ENCODE measurements at regions not wholly inside any gene's neighbourhood (a gene's known extent, or its start where the extent isn't known, plus 50 kb on each side); places are given as distances from the start of the nearest gene placed in this dataset.

DNA sequence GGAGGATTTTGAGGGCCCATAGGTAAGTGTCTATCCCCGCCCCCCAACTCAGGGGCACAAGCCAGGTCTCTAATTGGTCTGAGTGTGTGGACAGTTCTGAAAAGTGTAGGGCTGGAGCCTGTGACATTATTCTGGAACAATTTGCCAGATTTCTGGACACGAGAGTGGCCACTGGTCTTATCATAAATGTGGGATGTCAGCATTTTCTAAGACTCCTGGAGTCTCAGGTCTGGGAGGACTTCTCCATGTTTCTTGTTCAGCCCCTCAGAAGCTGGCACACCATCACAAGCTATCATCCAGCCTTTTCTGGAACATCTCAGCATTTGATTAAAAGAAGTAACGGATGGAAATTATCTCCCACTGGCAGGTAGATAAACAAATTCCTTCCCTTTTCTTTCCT is 141.4 kb downstream of the SEC61B start:
- TF ChIP-seq, protein P1, sequence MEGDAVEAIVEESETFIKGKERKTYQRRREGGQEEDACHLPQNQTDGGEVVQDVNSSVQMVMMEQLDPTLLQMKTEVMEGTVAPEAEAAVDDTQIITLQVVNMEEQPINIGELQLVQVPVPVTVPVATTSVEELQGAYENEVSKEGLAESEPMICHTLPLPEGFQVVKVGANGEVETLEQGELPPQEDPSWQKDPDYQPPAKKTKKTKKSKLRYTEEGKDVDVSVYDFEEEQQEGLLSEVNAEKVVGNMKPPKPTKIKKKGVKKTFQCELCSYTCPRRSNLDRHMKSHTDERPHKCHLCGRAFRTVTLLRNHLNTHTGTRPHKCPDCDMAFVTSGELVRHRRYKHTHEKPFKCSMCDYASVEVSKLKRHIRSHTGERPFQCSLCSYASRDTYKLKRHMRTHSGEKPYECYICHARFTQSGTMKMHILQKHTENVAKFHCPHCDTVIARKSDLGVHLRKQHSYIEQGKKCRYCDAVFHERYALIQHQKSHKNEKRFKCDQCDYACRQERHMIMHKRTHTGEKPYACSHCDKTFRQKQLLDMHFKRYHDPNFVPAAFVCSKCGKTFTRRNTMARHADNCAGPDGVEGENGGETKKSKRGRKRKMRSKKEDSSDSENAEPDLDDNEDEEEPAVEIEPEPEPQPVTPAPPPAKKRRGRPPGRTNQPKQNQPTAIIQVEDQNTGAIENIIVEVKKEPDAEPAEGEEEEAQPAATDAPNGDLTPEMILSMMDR (IDR thresholded peaks at IDR 0.05), result no peak
- TF ChIP-seq POLR2AphosphoS5 (IDR thresholded peaks at IDR 0.05) (no peak), POLR2A (IDR thresholded peaks at IDR 0.05) (no peak)

Data from upper lobe of left lung (tissue), 4 donors.